ENCODE measurements at regions not wholly inside any gene's neighbourhood (a gene's known extent, or its start where the extent isn't known, plus 50 kb on each side); places are given as distances from the start of the nearest gene placed in this dataset.

- intact Hi-C loops (cut with micrococcal nuclease) = no loop called here
- ATAC-seq (no peak), DNase-seq (ENCODE audit: low read depth, low spot score) (no peak)
- no peaks in the 10 kb centered on the region for H3K9me2 ChIP-seq (ENCODE audit: insufficient read depth)
- CTCF ChIA-PET = no interaction called here
- H3K9me3 ChIP-seq (ENCODE audit: control insufficient read depth in 1 of 2, insufficient read depth in 1 of 2, low read depth in 1 of 2, low read length in 2 of 2) = no peaks in the 10 kb centered on the region
- H3K27ac ChIP-seq (ENCODE audit: low read depth, low read length) = no peak overlapping the region
- H3K4me3 ChIP-seq (replicated peaks in 1 of 2; ENCODE audit: low read depth in 1 of 2, low read length in 2 of 2) = no peak overlapping the region
- POLR2A ChIA-PET = no interaction called here
- no peak overlapping the region for H3K4me2 ChIP-seq (ENCODE audit: low read length)
- BruUV-seq (replicated peaks) = no TSS peak
- no peaks in the 10 kb centered on the region for H3K4me1 ChIP-seq (ENCODE audit: control insufficient read depth in 1 of 2, insufficient read depth in 2 of 2, low read length in 2 of 2)
- H3K36me3 ChIP-seq (ENCODE audit: control insufficient read depth in 1 of 2, insufficient read depth in 2 of 2, low read length in 2 of 2) = no peaks in the 10 kb centered on the region
- RAD21 ChIA-PET (ENCODE audit: low non-redundant PET in 1 of 2, low total read pairs in 2 of 2, uncharacterized antibody in 2 of 2, unreplicated experiment in 2 of 2) = no interaction called here
- no peaks in the 10 kb centered on the region for H3K27me3 ChIP-seq (ENCODE audit: insufficient read depth, low read length)
- H3K79me2 ChIP-seq (ENCODE audit: insufficient read depth, low read length) = no peaks in the 10 kb centered on the region
- H2AFZ ChIP-seq (ENCODE audit: low read depth, low read length, poor library complexity, severe bottlenecking) = no peak overlapping the region
- no peak overlapping the region for H3K9ac ChIP-seq (ENCODE audit: low read length)
- H4K20me1 ChIP-seq (ENCODE audit: insufficient read depth) = no peaks in the 10 kb centered on the region
- no peak for TF ChIP-seq SRF (IDR thresholded peaks at IDR 0.05; ENCODE audit: low read depth)
- TF ChIP-seq TCF7L2 (IDR thresholded peaks at IDR 0.05; ENCODE audit: borderline replicate concordance, extremely low read depth, insufficient read depth, insufficient read length) = no peak
- TF ChIP-seq CBX3 (IDR thresholded peaks at IDR 0.05; ENCODE audit: low read depth) = no peak
- TF ChIP-seq RAD21 (IDR thresholded peaks at IDR 0.05; ENCODE audit: low read depth) = no peak
- TF ChIP-seq ZFX (IDR thresholded peaks at IDR 0.05) = no peak
- TF ChIP-seq SIN3A (IDR thresholded peaks at IDR 0.05; ENCODE audit: low read depth) = no peak
- no peak for TF ChIP-seq MAX (IDR thresholded peaks at IDR 0.05)
- TF ChIP-seq, protein P1, sequence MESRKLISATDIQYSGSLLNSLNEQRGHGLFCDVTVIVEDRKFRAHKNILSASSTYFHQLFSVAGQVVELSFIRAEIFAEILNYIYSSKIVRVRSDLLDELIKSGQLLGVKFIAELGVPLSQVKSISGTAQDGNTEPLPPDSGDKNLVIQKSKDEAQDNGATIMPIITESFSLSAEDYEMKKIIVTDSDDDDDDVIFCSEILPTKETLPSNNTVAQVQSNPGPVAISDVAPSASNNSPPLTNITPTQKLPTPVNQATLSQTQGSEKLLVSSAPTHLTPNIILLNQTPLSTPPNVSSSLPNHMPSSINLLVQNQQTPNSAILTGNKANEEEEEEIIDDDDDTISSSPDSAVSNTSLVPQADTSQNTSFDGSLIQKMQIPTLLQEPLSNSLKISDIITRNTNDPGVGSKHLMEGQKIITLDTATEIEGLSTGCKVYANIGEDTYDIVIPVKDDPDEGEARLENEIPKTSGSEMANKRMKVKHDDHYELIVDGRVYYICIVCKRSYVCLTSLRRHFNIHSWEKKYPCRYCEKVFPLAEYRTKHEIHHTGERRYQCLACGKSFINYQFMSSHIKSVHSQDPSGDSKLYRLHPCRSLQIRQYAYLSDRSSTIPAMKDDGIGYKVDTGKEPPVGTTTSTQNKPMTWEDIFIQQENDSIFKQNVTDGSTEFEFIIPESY (IDR thresholded peaks at IDR 0.05; ENCODE audit: extremely low read depth, insufficient replicate concordance, low read length) = no peak
These were observed 164.7 kb upstream of the GUCY1A2 start for GRCh38 chr11:107182978-107183377.

DNA sequence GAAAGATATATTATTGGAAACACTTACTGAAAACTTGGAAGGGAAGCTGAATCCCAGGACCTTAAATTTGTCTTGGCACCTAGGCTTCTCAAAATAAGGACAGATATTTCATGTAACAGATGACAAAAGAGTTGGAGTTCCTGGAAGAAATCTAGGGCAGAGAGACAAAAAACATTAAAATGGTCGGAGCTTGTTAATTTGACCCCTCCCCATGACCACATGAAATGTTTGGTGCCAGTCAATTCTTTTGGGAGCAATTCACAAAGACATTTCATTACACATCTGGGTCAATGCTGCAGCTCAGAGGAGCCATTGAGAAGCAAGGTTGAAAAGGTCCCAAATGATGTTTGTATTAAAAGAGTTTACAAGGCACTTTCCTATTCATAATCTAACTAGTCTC is 162.0 kb upstream of the GUCY1A2 start:
- ChIA-PET CTCF (no interaction called here), RAD21 (ENCODE audit: low non-redundant PET in 1 of 2, low total read pairs in 2 of 2, uncharacterized antibody in 2 of 2, unreplicated experiment in 2 of 2) (no interaction called here), POLR2A (no interaction called here)
- Histone ChIP-seq H3K4me2 (ENCODE audit: low read length) (no peak overlapping the region), H2AFZ (ENCODE audit: low read depth, low read length, poor library complexity, severe bottlenecking) (no peak overlapping the region), H3K4me3 (replicated peaks in 1 of 2; ENCODE audit: low read depth in 1 of 2, low read length in 2 of 2) (no peak overlapping the region), H3K4me1 (ENCODE audit: control insufficient read depth in 1 of 2, insufficient read depth in 2 of 2, low read length in 2 of 2) (no peaks in the 10 kb centered on the region), H3K27ac (ENCODE audit: low read depth, low read length) (no peak overlapping the region), H3K9me2 (ENCODE audit: insufficient read depth) (no peaks in the 10 kb centered on the region), H3K9me3 (ENCODE audit: control insufficient read depth in 1 of 2, insufficient read depth in 1 of 2, low read depth in 1 of 2, low read length in 2 of 2) (no peaks in the 10 kb centered on the region), H3K9ac (ENCODE audit: low read length) (no peak overlapping the region), H3K79me2 (ENCODE audit: insufficient read depth, low read length) (no peaks in the 10 kb centered on the region), H3K27me3 (ENCODE audit: insufficient read depth, low read length) (no peaks in the 10 kb centered on the region), H4K20me1 (ENCODE audit: insufficient read depth) (no peaks in the 10 kb centered on the region), H3K36me3 (ENCODE audit: control insufficient read depth in 1 of 2, insufficient read depth in 2 of 2, low read length in 2 of 2) (no peaks in the 10 kb centered on the region)
- DNase-seq (ENCODE audit: low read depth, low spot score) (no peak), ATAC-seq (no peak)
- BruUV-seq (replicated peaks) = no TSS peak
- intact Hi-C loops (cut with micrococcal nuclease) = no loop called here
- TF ChIP-seq, protein P2, sequence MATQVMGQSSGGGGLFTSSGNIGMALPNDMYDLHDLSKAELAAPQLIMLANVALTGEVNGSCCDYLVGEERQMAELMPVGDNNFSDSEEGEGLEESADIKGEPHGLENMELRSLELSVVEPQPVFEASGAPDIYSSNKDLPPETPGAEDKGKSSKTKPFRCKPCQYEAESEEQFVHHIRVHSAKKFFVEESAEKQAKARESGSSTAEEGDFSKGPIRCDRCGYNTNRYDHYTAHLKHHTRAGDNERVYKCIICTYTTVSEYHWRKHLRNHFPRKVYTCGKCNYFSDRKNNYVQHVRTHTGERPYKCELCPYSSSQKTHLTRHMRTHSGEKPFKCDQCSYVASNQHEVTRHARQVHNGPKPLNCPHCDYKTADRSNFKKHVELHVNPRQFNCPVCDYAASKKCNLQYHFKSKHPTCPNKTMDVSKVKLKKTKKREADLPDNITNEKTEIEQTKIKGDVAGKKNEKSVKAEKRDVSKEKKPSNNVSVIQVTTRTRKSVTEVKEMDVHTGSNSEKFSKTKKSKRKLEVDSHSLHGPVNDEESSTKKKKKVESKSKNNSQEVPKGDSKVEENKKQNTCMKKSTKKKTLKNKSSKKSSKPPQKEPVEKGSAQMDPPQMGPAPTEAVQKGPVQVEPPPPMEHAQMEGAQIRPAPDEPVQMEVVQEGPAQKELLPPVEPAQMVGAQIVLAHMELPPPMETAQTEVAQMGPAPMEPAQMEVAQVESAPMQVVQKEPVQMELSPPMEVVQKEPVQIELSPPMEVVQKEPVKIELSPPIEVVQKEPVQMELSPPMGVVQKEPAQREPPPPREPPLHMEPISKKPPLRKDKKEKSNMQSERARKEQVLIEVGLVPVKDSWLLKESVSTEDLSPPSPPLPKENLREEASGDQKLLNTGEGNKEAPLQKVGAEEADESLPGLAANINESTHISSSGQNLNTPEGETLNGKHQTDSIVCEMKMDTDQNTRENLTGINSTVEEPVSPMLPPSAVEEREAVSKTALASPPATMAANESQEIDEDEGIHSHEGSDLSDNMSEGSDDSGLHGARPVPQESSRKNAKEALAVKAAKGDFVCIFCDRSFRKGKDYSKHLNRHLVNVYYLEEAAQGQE (IDR thresholded peaks at IDR 0.05; ENCODE audit: low read depth) = no peak
- TF ChIP-seq ZNF274 (IDR thresholded peaks at IDR 0.05; ENCODE audit: low read depth, low read length) (no peak), TCF7L2 (IDR thresholded peaks at IDR 0.05; ENCODE audit: borderline replicate concordance, extremely low read depth, insufficient read depth, insufficient read length) (no peak), EZH2 (IDR thresholded peaks at IDR 0.05) (no peak), MAX (IDR thresholded peaks at IDR 0.05) (no peak), JUND (IDR thresholded peaks at IDR 0.05) (no peak), CEBPB (IDR thresholded peaks at IDR 0.05; ENCODE audit: low read depth) (no peak), ZFX (IDR thresholded peaks at IDR 0.05) (no peak), SP1 (IDR thresholded peaks at IDR 0.05; ENCODE audit: low read depth) (no peak)
